Prostate gland (tissue), 2 donors: ENCODE measurements at regions not wholly inside any gene's neighbourhood (a gene's known extent, or its start where the extent isn't known, plus 50 kb on each side); places are given as distances from the start of the nearest gene placed in this dataset.

ENCODE experiments used
- CTCF ChIP-seq, 4 experiments: fragments of 200-600 bp in 2 of 4; fragments of 450-650 bp in 2 of 4; sonication (generic) in 2 of 4; IDR thresholded peaks; 1 replicate in 3 of 4; 2 replicates in 1 of 4; pipeline ENCODE4 v1.5.1; 2016 to 2019; ENCODE audit warnings: antibody characterized with exemption in 4 of 4, mild to moderate bottlenecking in 2 of 4, moderate library complexity in 2 of 4
- POLR2A ChIP-seq: fragments of 450-650 bp; IDR thresholded peaks from one replicate; pipeline ENCODE4 v1.6.1; 2016; ENCODE audit warnings: antibody characterized with exemption, mild to moderate bottlenecking
- POLR2AphosphoS5 ChIP-seq: sonication (generic); formaldehyde crosslinking; IDR thresholded peaks from one replicate; pipeline ENCODE4 v1.6.1; 2017; ENCODE audit warnings: antibody characterized with exemption

DNA sequence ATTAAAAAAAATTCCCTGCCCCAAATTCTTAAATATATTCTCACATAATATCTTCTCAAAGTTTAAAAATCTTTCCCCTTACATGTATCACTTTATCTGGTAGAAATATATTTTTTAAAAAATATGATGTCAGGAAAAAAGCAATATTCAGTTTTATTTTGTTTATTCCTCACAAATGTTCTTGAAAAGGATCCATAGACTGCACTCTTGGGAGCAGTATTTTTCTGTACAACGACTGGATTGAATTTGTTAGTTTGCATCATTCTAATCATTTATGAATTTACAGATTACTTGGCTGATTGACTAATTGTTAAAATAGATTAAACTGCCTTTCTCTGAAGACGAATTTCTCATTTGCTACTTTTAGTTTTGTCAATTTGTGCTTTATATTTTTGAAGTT lies 468.1 kb upstream of the NOVA1 start:
- TF ChIP-seq CTCF (IDR thresholded peaks at IDR 0.05) (no peak), POLR2A (no peak), POLR2AphosphoS5 (no peak)
